H9 (cell line): ENCODE measurements at regions not wholly inside any gene's neighbourhood (a gene's known extent, or its start where the extent isn't known, plus 50 kb on each side); places are given as distances from the start of the nearest gene placed in this dataset.

ENCODE experiments used
- DNase-seq: peaks from one replicate; pipeline ENCODE4 v3.0.0-alpha.2; 2017
- H2AFZ ChIP-seq: one replicate; pipeline ENCODE4 v1.6.1; 2013; ENCODE audit warnings: mild to moderate bottlenecking, low read length, control low read depth, moderate library complexity
- H2AK5ac ChIP-seq: 2 replicates; pipeline ENCODE4 v1.6.1; 2013; ENCODE audit warnings: low read length, control low read depth, mixed read lengths; ENCODE audit not compliant: insufficient read length
- H2BK120ac ChIP-seq: one replicate; pipeline ENCODE4 v1.6.1; 2013; ENCODE audit warnings: low read depth, mild to moderate bottlenecking, low read length, control low read depth, inconsistent platforms; ENCODE audit not compliant: poor library complexity, severe bottlenecking
- H2BK12ac ChIP-seq: 2 replicates; pipeline ENCODE4 v1.6.1; 2013; ENCODE audit warnings: low read length, control low read depth, mixed read lengths, low read depth; ENCODE audit not compliant: insufficient read length
- H2BK15ac ChIP-seq: 2 replicates; pipeline ENCODE4 v1.6.1; 2013; ENCODE audit warnings: low read depth, low read length, control low read depth
- H2BK20ac ChIP-seq: one replicate; pipeline ENCODE4 v1.6.1; 2013; ENCODE audit warnings: low read depth, mild to moderate bottlenecking, low read length, control low read depth, inconsistent platforms; ENCODE audit not compliant: poor library complexity, severe bottlenecking
- H2BK5ac ChIP-seq: 2 replicates; pipeline ENCODE4 v1.6.1; 2013; ENCODE audit warnings: low read length, control low read depth, mixed read lengths; ENCODE audit not compliant: insufficient read length
- H3K14ac ChIP-seq: 2 replicates; pipeline ENCODE4 v1.6.1; 2013; ENCODE audit warnings: low read length, control low read depth; ENCODE audit not compliant: insufficient read depth
- H3K18ac ChIP-seq: 2 replicates; pipeline ENCODE4 v1.6.1; 2013; ENCODE audit warnings: low read depth, mild to moderate bottlenecking, mixed read lengths, low read length, control low read depth; ENCODE audit not compliant: insufficient read length
- H3K23ac ChIP-seq: 2 replicates; pipeline ENCODE4 v1.6.1; 2013; ENCODE audit warnings: low read length, control low read depth, mixed read lengths, low read depth; ENCODE audit not compliant: insufficient read length
- H3K23me2 ChIP-seq: 2 replicates; pipeline ENCODE4 v1.6.1; 2013; ENCODE audit warnings: low read depth, mild to moderate bottlenecking, mixed read lengths, low read length, control low read depth; ENCODE audit not compliant: insufficient read length, poor library complexity, severe bottlenecking
- H3K27ac ChIP-seq: 2 replicates; pipeline ENCODE4 v1.5.1; 2013; ENCODE audit warnings: low read length, control low read depth, mixed read lengths, low read depth; ENCODE audit not compliant: insufficient read length
- H3K27me3 ChIP-seq: 2 replicates; pipeline ENCODE4 v1.6.1; 2013; ENCODE audit warnings: low read length, control low read depth, inconsistent platforms; ENCODE audit not compliant: insufficient read depth
- H3K4ac ChIP-seq: 2 replicates; pipeline ENCODE4 v1.6.1; 2013; ENCODE audit warnings: low read depth, mild to moderate bottlenecking, control low read depth, inconsistent platforms, low read length, moderate library complexity
- H3K4me1 ChIP-seq: 2 replicates; pipeline ENCODE4 v1.6.1; 2013; ENCODE audit warnings: low read length, control low read depth, inconsistent platforms; ENCODE audit not compliant: insufficient read depth
- H3K4me2 ChIP-seq: 2 replicates; pipeline ENCODE4 v1.6.1; 2013; ENCODE audit warnings: low read length, control low read depth, mixed read lengths; ENCODE audit not compliant: insufficient read length, insufficient read depth
- H3K56ac ChIP-seq: 2 replicates; pipeline ENCODE4 v1.6.1; 2013; ENCODE audit warnings: low read depth, mild to moderate bottlenecking, mixed read lengths, low read length, control low read depth; ENCODE audit not compliant: insufficient read length
- H3K79me1 ChIP-seq: 2 replicates; pipeline ENCODE4 v1.6.1; 2013; ENCODE audit warnings: low read depth, mild to moderate bottlenecking, moderate library complexity, low read length, control low read depth, inconsistent platforms; ENCODE audit not compliant: insufficient read depth, poor library complexity, severe bottlenecking
- H3K79me2 ChIP-seq: 2 replicates; pipeline ENCODE4 v1.6.1; 2013; ENCODE audit warnings: low read length, control low read depth, inconsistent platforms; ENCODE audit not compliant: insufficient read depth
- H3K9ac ChIP-seq: 2 replicates; pipeline ENCODE4 v1.6.1; 2013; ENCODE audit warnings: low read length, control low read depth, mixed read lengths; ENCODE audit not compliant: insufficient read length; ENCODE audit errors: extremely low read depth
- H3K9me3 ChIP-seq: one replicate; pipeline ENCODE4 v1.6.1; 2013; ENCODE audit warnings: low read depth, low read length, inconsistent platforms; ENCODE audit not compliant: control insufficient read depth
- H3T11ph ChIP-seq: one replicate; pipeline ENCODE4 v1.6.1; 2013; ENCODE audit warnings: mild to moderate bottlenecking, low read length, control low read depth, inconsistent platforms
- H4K20me1 ChIP-seq: one replicate; pipeline ENCODE4 v1.6.1; 2013; ENCODE audit not compliant: control insufficient read depth, insufficient read length, insufficient read depth
- H4K5ac ChIP-seq: 2 replicates; pipeline ENCODE4 v1.6.1; 2013; ENCODE audit warnings: low read depth, mild to moderate bottlenecking, mixed read lengths, low read length, control low read depth; ENCODE audit not compliant: insufficient read length
- H4K8ac ChIP-seq: replicated peaks from 2 replicates; pipeline ENCODE4 v1.6.1; 2013; ENCODE audit warnings: low read length, control low read depth, mixed read lengths, low read depth; ENCODE audit not compliant: insufficient read length
- H4K91ac ChIP-seq: 2 replicates; pipeline ENCODE4 v1.6.1; 2013; ENCODE audit warnings: low read depth, mild to moderate bottlenecking, moderate library complexity, mixed read lengths, low read length, control low read depth; ENCODE audit not compliant: insufficient read length
- H3K27ac Mint-ChIP-seq, 3 experiments: 2 replicates in 2 of 3; 3 replicates in 1 of 3; pipeline ENCODE4 v1.8.0; 2020 to 2021; ENCODE audit warnings: mixed read lengths in 3 of 3, mild to moderate bottlenecking in 1 of 3, moderate library complexity in 1 of 3
- H3K27me3 Mint-ChIP-seq: 2 replicates; pipeline ENCODE4 v1.8.0; 2021; ENCODE audit warnings: low read depth, mild to moderate bottlenecking, moderate library complexity, mixed read lengths
- H3K36me3 Mint-ChIP-seq, 3 experiments: 2 replicates in 2 of 3; 3 replicates in 1 of 3; pipeline ENCODE4 v1.8.0; 2020 to 2021; ENCODE audit warnings: low read depth in 3 of 3, mixed read lengths in 3 of 3; ENCODE audit not compliant: insufficient read depth in 1 of 3
- H3K4me1 Mint-ChIP-seq, 2 experiments: 2 replicates each; pipeline ENCODE4 v1.8.0; 2020; ENCODE audit warnings: mixed read lengths in 2 of 2
- H3K4me3 Mint-ChIP-seq, 2 experiments: 2 replicates in 1 of 2; 3 replicates in 1 of 2; pipeline ENCODE4 v1.8.0; 2020 to 2021; ENCODE audit warnings: mild to moderate bottlenecking in 2 of 2, mixed read lengths in 2 of 2, moderate library complexity in 1 of 2
- H3K9me3 Mint-ChIP-seq, 2 experiments: 2 replicates in 1 of 2; 3 replicates in 1 of 2; pipeline ENCODE4 v1.8.0; 2020; ENCODE audit warnings: mild to moderate bottlenecking in 2 of 2, mixed read lengths in 2 of 2, moderate library complexity in 1 of 2
- CTCF ChIP-seq: fragments of 200-600 bp; sonication (generic); conservative IDR thresholded peaks from 3 replicates; pipeline ENCODE4 v1.8.0; 2021; ENCODE audit warnings: antibody characterized with exemption, mild to moderate bottlenecking
- WGBS: extraction: QIAGEN DNeasy Blood & Tissue Kit; methylation state at CpG from one replicate; pipeline ENCODE4 v1.1.7; 2013; ENCODE audit warnings: missing lambda C conversion rate, low lambda C conversion rate, mixed read lengths; ENCODE audit not compliant: insufficient read length; ENCODE audit errors: extremely low coverage; 5-methylcytosine and 5-hydroxymethylcytosine counted together

- no CpG with 5 or more reads among the region's 2 CpGs for WGBS
- Mint-ChIP-seq H3K4me3 (no peak overlapping the region), H3K9me3 (no peaks in the 10 kb centered on the region)
These were observed 724.0 kb upstream of the ZNF608 start for GRCh38 chr5:125470280-125470902.

More at GRCh38 chr5:125470280-125470902, 724.0 kb upstream of the ZNF608 start:
- Mint-ChIP-seq H3K27ac (no peak overlapping the region), H3K4me1 (peaks cover 7 to 8% of the 10 kb centered on the region in 2 experiments), H3K27me3 (no peaks in the 10 kb centered on the region), H3K36me3 (no peaks in the 10 kb centered on the region)
- Histone ChIP-seq H4K5ac (no peak overlapping the region), H3K14ac (no peak overlapping the region), H3K23me2 (no peaks in the 10 kb centered on the region), H3K4ac (no peak overlapping the region), H3K9ac (no peak overlapping the region), H2BK20ac (no peak overlapping the region), H3K9me3 (no peaks in the 10 kb centered on the region), H3K4me1 (no peaks in the 10 kb centered on the region), H3K27ac (no peak overlapping the region), H2BK15ac (no peak overlapping the region), H3K79me1 (no peaks in the 10 kb centered on the region), H4K8ac (no peak overlapping the region), H3K23ac (no peak overlapping the region), H3K79me2 (no peaks in the 10 kb centered on the region), H3T11ph (no peak overlapping the region), H3K4me2 (no peak overlapping the region), H2BK5ac (no peak overlapping the region), H3K56ac (no peak overlapping the region), H2AFZ (no peak overlapping the region), H4K20me1 (no peaks in the 10 kb centered on the region), H2AK5ac (no peak overlapping the region), H3K18ac (no peak overlapping the region), H2BK120ac (no peak overlapping the region), H2BK12ac (no peak overlapping the region), H3K27me3 (no peaks in the 10 kb centered on the region), H4K91ac (no peak overlapping the region)
- DNase-seq = no peak
- TF ChIP-seq CTCF = no peak
